Suppressor macrophage treated with lipopolysaccharide for 4 hours (primary cell): ENCODE measurements at regions not wholly inside any gene's neighbourhood (a gene's known extent, or its start where the extent isn't known, plus 50 kb on each side); places are given as distances from the start of the nearest gene placed in this dataset.

ENCODE experiments used
- DNase-seq: peaks from one replicate; pipeline ENCODE4 v3.0.0-alpha.2; 2020

- no peak for DNase-seq
Observed at GRCh38 chr4:35884714-35885480, 359.4 kb downstream of the ARAP2 start.

GRCh38 chr4:35897808-35898207, 346.5 kb downstream of the ARAP2 start:
- DNase-seq, result no peak

- no peak for DNase-seq
Observed at GRCh38 chr4:35900286-35901243, 343.7 kb downstream of the ARAP2 start.

GRCh38 chr4:35912174-35912573, 332.1 kb downstream of the ARAP2 start:
- DNase-seq, result no peak

- DNase-seq, result no peak
Observed at GRCh38 chr4:35918491-35918977, 325.8 kb downstream of the ARAP2 start.

GRCh38 chr4:35925806-35926205, 318.5 kb downstream of the ARAP2 start:
- DNase-seq, result no peak

GRCh38 chr4:35926788-35927187, 317.5 kb downstream of the ARAP2 start:
- no peak for DNase-seq

- DNase-seq, result no peak
Observed at GRCh38 chr4:35933901-35934300, 310.4 kb downstream of the ARAP2 start.

GRCh38 chr4:35934320-35934981, 309.9 kb downstream of the ARAP2 start:
- DNase-seq, result peak; percentile 61

- peak; percentile 50 for DNase-seq
Observed at GRCh38 chr4:35938936-35939335, 305.4 kb downstream of the ARAP2 start.

- no peak for DNase-seq
Observed at GRCh38 chr4:35939751-35940150, 304.6 kb downstream of the ARAP2 start.

- DNase-seq, result peak; percentile 40
Observed at GRCh38 chr4:35942092-35942491, 302.2 kb downstream of the ARAP2 start.

GRCh38 chr4:35943606-35944005, 300.7 kb downstream of the ARAP2 start:
- no peak for DNase-seq

- DNase-seq, result no peak
Observed at GRCh38 chr4:35948171-35948570, 296.1 kb downstream of the ARAP2 start.

GRCh38 chr4:35950442-35950841, 293.9 kb downstream of the ARAP2 start:
- DNase-seq, result no peak

- no peak for DNase-seq
Observed at GRCh38 chr4:35952751-35953150, 291.6 kb downstream of the ARAP2 start.

- DNase-seq, result no peak
Observed at GRCh38 chr4:35963383-35963782, 280.9 kb downstream of the ARAP2 start.

- DNase-seq, result no peak
Observed at GRCh38 chr4:35963974-35964515, 280.3 kb downstream of the ARAP2 start.

- no peak for DNase-seq
Observed at GRCh38 chr4:35965300-35965699, 279.0 kb downstream of the ARAP2 start.

GRCh38 chr4:35966566-35966965, 277.7 kb downstream of the ARAP2 start:
- no peak for DNase-seq

GRCh38 chr4:35970366-35970960, 273.9 kb downstream of the ARAP2 start:
- DNase-seq, result no peak

GRCh38 chr4:35972814-35973213, 271.5 kb downstream of the ARAP2 start:
- DNase-seq, result no peak
